Hepatocyte (in vitro differentiated cells): ENCODE measurements at regions not wholly inside any gene's neighbourhood (a gene's known extent, or its start where the extent isn't known, plus 50 kb on each side); places are given as distances from the start of the nearest gene placed in this dataset.

Experiments used
- EZH2 ChIP-seq: fragments of 200-600 bp; sonication (generic); IDR thresholded peaks from 2 replicates; pipeline ENCODE4 v1.6.1; 2016; ENCODE audit warnings: antibody characterized with exemption, mild to moderate bottlenecking, borderline replicate concordance
- TF ChIP-seq, protein P1 (sequence below): fragments of 200-600 bp; sonication (generic); IDR thresholded peaks from 2 replicates; pipeline ENCODE4 v1.5.1; 2016; ENCODE audit warnings: antibody characterized with exemption, mild to moderate bottlenecking; ENCODE audit not compliant: poor library complexity

DNA sequence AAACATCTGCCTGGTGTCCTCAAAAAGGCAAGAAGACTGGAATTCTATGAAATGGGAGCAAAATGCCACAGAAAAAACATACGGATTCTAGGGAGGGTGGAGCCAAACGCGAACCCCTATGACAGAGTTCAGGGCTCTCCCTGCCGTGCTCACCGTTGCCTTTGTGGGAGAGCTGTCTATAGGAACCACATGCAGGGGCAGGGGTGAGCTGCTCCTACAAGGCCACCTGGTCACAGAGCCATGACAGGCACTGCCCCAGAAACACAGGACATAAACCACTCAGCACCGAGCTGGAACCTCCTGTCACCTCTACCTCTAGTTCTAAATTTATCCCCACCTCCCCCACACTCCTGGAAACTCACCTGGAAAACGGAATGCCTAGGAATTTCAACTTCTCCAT is 155.1 kb upstream of the ZNF32 start:
- TF ChIP-seq, protein P1, sequence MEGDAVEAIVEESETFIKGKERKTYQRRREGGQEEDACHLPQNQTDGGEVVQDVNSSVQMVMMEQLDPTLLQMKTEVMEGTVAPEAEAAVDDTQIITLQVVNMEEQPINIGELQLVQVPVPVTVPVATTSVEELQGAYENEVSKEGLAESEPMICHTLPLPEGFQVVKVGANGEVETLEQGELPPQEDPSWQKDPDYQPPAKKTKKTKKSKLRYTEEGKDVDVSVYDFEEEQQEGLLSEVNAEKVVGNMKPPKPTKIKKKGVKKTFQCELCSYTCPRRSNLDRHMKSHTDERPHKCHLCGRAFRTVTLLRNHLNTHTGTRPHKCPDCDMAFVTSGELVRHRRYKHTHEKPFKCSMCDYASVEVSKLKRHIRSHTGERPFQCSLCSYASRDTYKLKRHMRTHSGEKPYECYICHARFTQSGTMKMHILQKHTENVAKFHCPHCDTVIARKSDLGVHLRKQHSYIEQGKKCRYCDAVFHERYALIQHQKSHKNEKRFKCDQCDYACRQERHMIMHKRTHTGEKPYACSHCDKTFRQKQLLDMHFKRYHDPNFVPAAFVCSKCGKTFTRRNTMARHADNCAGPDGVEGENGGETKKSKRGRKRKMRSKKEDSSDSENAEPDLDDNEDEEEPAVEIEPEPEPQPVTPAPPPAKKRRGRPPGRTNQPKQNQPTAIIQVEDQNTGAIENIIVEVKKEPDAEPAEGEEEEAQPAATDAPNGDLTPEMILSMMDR, result no peak
- no peak for TF ChIP-seq EZH2
